Glomerular visceral epithelial cell (primary cell): ENCODE measurements at regions not wholly inside any gene's neighbourhood (a gene's known extent, or its start where the extent isn't known, plus 50 kb on each side); places are given as distances from the start of the nearest gene placed in this dataset.
"Not testable (repeated sequence)": the region's sequence is repeated elsewhere in the genome, so short reads cannot be mapped to it uniquely, and the experiment has no call there.

Source experiments
- DNase-seq: peaks from one replicate; pipeline ENCODE4 v3.0.0-alpha.2; 2016; ENCODE audit errors: extremely low spot score

DNA sequence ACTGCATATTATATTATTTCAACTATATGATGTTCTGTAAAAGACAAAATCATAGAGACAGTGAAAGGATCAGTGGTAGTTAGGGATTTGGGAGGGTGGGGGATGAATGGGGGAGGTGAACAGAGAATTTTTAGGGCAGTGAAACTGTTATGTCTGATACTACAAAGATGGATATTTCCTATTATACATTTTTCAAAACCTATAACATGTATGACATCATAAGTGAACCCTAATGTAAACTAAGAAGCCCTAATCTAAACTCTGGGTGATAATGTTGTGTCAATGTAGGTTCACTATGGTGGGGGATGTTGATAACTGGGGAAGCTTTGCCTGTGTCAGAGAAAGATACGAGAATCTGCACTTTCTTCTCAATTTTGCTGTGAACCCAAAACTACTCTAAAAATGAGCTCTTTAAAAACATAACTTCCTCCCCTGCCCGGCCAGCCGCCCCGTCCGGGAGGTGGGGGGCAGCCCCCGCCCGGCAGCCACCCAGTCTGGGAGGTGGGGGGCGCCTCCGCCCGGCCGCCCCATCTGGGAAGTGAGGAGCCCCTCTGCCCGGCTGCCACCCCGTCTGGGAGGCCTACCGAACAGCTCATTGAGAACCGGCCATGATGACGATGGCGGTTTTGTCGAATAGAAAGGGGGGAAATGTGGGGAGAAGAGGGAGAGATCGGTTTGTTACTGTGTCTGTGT lies 234.4 kb downstream of the RPIA start:
- no peak for DNase-seq

DNA sequence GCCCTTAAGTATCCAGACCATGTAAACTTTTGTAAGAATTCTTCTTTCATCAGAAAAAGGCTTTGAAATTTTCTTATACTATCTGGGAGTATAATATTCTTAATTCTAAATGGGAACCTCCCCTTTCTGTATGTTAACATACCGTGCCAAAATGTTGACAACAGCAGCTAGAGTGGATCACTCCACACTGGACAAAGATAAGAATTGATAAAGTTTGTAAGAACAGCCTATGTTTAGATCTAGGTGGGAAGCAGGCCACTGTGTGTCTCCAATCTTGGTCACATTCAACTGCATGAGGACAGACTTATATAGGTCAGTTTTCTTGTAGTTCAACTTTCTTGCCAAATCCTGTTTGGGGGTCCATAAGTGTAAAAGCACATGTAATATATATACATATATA lies 235.7 kb downstream of the RPIA start:
- no peak for DNase-seq

DNA sequence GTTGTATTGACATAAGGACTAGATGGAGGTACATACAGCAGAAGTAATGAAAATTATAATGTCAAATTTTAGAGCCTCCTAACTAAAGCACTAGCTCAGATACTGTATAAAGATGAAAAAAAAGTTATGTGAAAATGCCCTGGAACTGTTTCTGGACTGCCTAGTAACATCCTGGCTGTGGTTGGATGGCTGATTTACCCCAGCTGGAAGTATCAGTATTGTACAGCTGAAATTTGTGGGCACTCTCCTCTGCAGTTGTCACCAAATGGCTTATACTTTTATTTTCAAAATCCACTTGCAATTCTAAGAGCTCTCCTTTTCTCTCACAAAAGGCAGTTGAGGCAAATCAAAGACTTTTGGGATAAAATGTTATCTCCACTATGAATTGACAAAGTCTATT lies 239.2 kb downstream of the RPIA start:
- no peak for DNase-seq

DNA sequence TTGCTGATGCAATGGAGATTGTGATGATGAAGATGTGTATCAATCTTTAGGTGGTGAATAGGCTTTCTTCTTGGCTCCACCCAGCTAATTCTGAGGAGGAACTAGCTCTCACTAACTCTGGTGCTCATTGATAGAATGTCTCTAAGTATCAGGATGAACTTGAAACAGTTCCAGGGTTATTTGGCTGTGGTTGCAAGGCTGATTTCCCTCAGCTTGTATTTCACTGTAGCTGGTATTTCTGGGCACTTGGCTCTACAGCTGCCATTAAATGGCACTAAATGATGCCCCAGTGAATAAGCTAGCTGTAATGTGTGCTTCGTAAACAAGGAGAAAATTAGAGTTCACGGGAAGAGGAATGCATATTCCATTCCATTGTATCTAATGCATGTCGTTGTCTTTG lies 241.2 kb downstream of the RPIA start:
- DNase-seq, result no peak

DNA sequence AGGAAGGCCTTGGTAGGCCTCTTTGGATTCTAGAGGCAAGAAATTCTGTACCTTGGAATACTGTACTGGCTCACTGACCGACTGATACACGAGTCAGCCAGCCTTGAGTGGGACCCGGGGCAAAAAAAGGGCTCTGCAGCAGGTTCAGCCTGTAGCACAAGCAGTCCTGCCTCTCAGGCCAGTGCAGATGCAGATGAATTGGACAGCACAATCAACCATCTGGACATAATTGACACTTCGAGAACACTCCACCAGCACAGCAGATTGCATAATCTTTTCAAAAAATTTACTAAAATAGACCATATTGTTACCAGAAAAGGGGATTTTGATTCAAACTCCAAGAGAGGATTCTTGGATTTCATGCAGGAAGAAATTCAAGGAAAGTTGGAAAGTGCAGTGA lies 241.6 kb downstream of the RPIA start:
- no peak for DNase-seq

DNA sequence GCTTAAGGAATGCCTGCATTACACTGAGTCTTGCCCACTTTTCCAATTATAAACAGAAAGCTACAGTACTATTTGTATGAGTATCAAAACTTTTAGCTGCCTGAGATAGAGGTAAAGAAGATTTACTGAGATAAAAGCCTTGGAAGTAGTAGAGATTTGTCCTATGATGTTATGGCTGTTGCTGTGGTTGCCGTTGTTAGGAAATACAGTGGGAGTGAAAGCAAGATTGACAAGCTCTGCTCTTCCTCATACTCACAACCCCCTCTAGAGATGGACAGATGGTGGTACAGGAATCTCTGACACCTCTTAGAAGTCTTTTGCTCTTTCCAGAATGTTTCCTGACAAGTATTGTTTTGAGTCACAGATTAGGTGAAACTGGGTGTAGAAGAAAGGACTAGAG lies 242.5 kb downstream of the RPIA start:
- DNase-seq, result peak; percentile 20

DNA sequence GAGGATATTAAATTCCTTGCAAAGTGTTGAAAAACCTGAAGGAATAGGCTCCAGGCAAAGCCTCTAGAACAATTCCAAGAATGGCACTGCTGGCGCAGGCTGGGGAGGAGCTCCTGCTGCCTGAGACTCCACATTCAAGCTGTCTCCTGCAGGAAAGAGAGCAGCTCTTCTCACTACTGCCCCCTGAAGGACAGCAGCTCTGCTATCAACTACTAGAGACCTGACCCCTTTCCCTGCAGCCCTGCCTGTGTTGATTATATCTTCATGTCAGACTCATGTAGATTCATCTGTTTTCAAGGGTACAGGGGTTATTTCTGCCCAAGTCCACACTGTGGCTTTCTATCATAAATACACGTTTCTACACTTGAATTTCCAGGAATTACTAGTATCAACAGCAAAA lies 249.7 kb downstream of the RPIA start:
- not testable (repeated sequence) for DNase-seq

DNA sequence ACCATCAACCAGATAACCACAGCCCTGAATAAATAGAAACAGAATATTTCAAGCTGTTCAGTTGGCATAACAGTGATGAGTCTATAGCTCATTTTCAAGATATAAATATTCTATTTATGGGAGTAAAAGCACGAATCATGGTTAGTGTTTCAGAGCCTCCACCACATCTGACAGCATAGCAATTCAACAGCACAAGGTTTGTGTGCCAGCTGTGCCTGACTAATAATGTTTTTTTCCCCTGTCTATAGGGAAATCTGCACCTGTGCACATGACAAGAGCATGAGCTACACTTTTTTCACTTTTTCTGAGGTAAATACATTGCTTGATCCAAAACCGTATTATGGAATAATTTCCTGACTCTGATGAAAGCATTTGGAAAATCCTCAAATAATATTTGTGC lies 251.3 kb downstream of the RPIA start:
- DNase-seq, result no peak

DNA sequence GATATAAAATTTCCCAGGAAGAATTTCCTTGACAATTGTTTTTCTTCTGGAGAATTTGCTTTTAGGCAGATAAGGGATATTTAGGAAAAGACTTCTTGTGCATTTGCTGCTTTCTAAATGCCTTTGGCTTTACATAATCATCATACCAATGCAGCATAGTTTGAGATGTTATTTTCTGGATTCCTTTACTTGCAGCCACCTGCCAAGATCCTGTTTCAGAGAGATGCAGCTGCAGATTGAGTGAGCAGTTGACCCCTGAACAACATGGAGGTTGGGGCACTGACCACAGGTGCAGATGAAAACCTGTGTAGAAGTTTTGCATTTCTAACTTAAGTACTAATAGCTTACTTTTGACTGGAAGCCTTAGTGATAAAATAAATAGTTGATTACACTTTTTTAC lies 257.9 kb downstream of the RPIA start:
- no peak for DNase-seq

DNA sequence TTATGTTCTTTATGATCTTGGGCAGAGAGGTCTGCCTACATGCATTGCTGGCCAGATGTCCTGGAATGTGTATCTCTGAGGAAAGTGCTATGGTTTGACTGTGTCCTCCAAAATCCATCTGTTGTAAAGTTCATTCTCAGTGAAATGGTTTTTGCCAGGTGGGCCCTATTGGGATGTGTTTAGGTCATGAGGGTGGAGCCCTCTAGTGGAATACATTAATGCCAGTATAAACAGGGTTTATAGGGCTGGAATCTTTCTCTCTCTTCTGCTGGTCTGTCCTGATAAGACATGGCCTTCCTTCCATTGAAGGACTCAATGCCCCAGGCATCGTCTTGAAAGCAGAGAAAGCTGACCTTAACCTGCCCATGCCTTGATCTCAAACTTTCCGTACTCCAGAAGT lies 258.5 kb downstream of the RPIA start:
- no peak for DNase-seq

DNA sequence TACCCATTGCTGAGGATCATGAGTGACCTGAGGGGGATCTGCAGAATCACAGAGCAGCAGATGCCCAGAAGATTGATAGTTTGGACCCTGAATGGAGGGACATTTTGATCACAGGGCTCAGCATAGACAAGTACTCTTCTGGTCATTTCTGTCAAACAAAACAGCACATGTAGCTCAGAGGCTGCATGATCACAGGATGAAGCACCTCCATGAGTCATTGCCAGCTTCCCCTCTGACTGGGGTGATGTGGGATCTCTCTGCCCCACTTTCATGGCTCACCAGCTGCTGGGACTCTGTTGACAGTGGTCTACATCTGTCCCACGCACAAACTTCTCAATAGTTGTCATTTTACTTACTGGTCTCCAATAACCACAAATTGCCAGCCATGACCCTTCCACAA lies 264.1 kb downstream of the RPIA start:
- no peak for DNase-seq

DNA sequence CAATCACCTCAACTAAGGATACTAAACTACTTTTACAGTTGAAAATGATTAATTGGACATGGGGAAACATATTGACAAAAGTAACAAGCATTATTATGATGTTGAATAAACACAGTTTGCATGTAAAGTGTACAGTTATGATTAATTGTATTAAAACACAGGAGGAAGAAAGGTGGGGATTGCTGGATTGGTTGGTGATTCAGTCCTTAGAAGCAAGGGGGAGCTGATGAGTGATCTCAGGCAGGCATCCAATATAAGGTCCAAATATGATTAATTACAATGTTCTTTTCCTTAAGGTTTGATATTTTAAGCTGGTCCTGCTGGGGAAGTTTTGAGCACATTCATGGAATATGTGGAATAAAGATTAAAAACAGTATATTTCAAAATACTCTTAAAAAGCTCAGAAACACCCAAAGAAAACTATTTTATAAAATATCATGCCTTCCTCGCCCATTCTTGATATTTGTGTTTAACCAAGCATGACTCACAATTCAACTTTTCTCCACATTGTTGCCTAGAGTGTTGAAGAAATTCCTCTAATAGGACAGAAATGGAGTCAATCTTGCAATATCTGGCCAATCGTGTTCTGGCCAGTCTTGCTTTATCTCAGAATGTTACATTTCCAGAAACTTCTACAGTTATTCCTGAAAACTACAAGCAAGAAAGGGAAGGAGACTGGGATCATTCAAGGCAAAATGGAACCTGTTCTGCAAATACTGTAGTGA lies 268.2 kb downstream of the RPIA start:
- DNase-seq, result no peak

DNA sequence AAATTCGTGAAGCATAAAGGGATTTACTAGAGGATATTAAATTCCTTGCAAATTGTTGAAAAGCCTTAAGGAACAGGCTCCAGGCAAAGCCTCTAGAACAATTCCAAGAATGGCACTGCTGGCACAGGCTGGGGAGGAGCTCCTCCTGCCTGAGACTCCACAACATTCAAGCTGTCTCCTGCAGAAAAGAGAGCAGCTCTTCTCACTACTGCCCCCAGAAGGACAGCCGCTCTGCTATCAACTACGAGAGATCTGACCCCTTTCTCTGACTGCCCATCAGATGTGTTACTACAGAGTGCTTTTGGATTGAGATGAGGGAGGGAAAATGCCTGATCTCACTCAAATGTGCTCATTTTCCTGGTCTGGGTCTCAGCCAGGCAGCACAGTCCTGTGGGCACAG lies 269.9 kb downstream of the RPIA start:
- not testable (repeated sequence) for DNase-seq

DNA sequence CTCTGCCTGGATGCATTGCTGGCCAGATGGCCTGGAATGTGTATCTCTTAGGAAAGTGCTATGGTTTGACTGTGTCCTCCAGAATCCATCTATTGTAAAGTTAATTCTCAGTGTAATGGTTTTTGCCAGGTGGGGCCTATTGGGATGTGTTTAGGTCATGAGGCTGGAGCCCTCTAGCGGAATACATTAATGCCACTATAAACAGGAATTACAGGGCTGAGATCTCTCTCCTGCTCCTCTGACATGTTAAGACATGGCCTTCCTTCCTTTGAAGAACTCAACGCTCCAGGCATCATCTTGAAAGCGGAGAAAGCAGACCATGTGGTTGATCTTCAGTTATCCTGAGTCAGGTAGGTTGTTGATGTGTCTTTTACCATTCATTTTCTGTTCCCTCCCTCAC lies 276.4 kb downstream of the RPIA start:
- DNase-seq, result no peak

DNA sequence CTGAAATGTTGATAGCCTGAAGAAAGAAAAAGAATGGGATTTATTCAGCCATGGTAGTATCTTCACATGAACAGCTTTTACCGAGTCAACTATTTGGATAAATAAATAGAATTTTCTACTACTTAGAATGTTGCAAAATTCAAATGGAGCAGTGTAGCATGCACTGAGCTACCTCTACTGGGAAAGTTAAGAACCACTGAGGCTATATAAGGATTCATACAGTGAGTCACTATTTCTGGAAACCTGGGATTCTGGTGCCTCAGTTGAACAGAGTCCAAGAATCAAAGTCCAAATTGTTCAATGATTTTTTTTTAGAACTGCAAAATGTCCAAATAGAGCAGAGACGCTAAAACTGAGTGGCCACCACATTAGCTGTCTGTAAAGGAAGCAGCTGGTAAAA lies 286.5 kb downstream of the RPIA start:
- not testable (repeated sequence) for DNase-seq

DNA sequence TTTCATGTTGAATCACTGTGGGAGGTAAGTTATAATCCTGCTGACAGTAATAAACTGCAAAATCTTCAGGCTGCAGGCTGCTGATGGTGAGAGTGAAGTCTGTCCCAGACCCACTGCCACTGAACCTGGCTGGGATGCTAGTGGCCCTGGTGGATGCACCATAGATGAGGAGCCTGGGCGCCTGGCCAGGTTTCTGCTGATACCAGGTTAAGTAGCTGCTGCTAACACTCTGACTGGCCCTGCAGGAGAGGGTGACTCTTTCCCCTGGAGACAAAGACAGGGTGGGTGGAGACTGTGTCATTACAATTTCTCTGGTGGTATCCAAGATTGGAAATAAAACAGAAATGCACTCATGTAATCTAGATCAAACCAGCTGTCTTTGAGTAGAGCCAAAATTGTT lies 287.0 kb downstream of the RPIA start:
- not testable (repeated sequence) for DNase-seq

DNA sequence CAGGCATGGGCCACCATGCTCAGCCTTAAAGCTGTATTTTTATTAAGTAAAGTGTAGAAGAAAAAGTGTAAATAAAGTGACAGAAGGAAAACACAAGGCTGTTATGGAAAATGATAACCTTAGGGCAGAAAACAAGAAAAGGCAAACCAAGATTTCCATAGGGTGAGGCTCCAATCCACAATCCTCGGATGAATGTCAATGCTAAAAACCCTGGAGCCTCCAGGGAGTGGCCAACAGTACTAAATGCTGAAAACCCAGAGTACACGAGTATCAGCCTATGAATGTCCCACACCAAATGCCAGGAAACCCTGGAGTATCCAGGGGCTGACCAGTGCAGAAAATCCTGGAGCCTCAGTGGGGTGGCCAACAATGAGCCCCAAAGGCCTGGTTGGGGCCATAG lies 292.6 kb downstream of the RPIA start:
- not testable (repeated sequence) for DNase-seq

DNA sequence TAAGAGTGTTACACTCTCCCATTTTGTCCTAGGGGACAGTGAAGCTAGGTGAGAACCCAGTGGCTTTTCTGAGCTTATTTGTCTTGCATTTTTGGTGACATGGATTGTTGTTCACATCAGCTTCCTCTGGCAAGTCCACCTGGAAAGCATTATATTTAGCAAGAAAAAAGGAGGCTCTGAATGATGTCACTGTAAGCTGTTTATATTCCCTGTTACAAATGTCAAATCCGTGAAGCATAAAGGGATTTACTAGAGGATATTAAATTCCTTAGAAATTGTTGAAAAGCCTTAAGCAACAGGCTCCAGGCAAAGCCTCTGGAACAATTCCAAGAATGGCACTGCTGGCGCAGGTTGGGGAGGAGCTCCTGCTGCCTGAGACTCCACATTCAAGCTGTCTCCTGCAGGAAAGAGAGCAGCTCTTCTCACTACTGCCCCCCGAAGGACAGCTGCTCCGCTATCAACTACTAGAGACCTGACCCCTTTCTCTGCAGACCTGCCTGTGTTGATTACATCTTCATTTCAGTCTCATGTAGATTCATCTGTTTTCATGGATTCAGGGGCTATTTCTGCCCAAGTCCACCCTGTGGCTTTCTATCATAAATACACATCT lies 295.4 kb downstream of the RPIA start:
- not testable (repeated sequence) for DNase-seq

DNA sequence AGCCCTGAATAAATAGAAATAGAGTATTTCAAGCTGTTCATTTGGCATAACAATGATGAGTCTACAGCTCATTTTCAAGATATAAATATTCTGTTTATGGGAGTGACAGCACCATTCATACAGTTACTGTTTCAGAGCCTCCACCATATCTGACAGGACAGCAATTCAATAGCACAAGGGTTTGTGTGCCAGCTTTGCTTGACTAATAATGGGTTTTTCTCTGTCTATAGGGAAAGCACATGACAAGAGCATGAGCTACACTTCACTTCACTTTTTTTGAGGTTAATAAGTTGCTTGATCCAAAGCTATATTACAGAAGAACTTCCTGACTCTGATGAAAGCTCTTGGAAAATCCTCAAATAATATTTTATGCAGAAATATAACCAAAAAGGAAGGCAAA lies 297.1 kb downstream of the RPIA start:
- DNase-seq, result not testable (repeated sequence)

DNA sequence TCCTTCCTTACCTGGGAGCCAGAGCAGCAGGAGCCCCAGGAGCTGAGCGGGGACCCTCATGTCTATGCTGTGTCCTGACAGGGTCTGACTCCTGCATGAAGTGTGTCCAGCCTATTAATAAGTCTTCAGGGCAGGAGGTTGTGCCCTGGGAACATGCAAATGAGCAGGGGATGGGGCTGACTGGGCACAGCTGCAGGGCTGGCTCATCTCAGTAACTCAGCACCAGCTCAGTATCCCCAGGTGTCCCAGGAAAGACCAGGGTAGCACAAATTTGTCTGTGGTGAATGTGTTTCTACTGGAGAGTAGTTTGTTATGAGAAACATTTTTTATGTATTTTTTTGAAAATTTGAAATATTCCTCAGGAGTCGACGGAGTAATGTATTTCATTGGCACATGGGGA lies 301.3 kb downstream of the RPIA start:
- not testable (repeated sequence) for DNase-seq

DNA sequence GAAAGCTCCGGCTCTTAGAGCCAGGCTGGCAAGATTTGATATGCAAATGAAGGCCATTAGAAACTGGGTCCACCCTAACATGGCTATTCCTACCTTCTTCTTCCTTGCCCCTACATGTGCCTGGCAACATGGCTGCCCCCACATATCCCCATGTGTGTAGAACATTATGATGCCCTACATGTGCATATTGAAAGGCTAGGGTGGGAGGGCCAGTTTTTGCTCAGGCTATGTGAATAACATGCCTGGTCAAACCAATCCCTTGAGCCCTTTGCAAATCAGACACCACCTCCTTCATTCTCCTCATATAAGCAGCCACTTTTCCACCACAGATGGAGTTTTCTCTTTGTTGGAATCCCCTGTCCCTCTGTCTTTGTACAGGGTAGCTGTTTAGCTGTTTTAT lies 303.4 kb downstream of the RPIA start:
- not testable (repeated sequence) for DNase-seq

DNA sequence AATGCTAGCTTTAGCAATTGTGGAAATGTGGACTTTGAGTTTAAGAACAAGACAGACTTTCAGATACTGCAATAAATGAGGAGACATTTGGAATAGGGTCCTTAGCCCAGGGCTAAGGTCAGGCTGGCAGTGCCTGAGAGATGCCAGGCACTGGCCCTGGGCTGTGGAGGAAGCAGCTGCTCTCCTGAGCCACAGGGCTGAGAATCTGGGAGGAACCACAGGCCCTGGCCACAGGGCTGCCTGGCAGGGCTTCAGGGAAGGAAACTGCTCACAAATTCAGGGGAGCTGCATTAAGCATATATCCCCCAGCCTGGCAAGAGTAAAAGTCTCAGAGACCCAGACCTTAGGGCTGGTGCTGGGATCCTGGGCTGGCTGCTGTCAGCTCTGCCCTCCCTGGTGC lies 305.1 kb downstream of the RPIA start:
- not testable (repeated sequence) for DNase-seq

DNA sequence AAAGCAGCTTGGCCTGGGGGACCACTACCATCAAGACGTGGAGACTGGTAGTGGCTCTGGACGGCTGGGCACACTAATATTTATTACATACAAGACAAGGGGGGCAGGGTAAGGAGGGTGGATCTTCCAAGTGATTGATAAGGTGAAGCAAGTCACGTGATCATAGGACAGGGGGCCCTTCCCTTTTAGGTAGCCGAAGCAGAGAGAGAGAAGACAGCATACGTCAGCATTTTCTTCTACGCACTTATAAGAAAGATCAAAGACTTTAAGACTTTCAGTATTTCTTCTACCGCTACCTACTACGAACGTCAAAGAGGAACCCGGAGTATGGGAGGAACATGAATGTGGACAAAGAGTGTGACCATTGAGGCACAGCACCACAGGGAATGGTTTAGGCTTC lies 307.9 kb downstream of the RPIA start:
- no peak for DNase-seq
